IMR-90 (cell line): ENCODE measurements at regions not wholly inside any gene's neighbourhood (a gene's known extent, or its start where the extent isn't known, plus 50 kb on each side); places are given as distances from the start of the nearest gene placed in this dataset.

Source experiments
- ATAC-seq: fragments of 200-7000 bp; cut with Tn5 transposase; 2 replicates; pipeline ENCODE4 v1.9.1; 2020; ENCODE audit warnings: low read depth, mild to moderate bottlenecking, moderate library complexity
- BruUV-seq: library from RNA; stranded (reverse); fragments of 400-500 nt; replicated peaks from 2 replicates; lab custom pipeline; 2021; lab: Mats Ljungman, UMichigan
- CTCF ChIA-PET: fragments of 300-600 bp; formaldehyde crosslinking; extraction: SDS; loops from one replicate; lab custom pipeline; 2021; ENCODE audit warnings: antibody characterized with exemption; lab: Yijun Ruan, JAX
- POLR2A ChIA-PET: fragments of 300-600 bp; sonication (Branson Sonifier 250); formaldehyde crosslinking; loops from one replicate; lab custom pipeline; 2022; ENCODE audit warnings: antibody characterized with exemption; ENCODE audit not compliant: unreplicated experiment; lab: Charles Lee
- DNase-seq: peaks from one replicate; pipeline ENCODE4 v3.0.0; 2013
- H2AFZ ChIP-seq: replicated peaks from 2 replicates; pipeline ENCODE3; 2013; ENCODE audit warnings: low read length, mild to moderate bottlenecking; ENCODE audit not compliant: poor library complexity
- H2AK5ac ChIP-seq: 2 replicates; pipeline ENCODE4 v1.6.1; 2013; ENCODE audit warnings: low read depth, low read length, inconsistent platforms
- H2AK9ac ChIP-seq: replicated peaks from 2 replicates; pipeline ENCODE3; 2013; ENCODE audit warnings: mild to moderate bottlenecking, low read depth, low read length, moderate library complexity; ENCODE audit not compliant: poor library complexity
- H2BK120ac ChIP-seq: 2 replicates; pipeline ENCODE4 v1.6.1; 2013; ENCODE audit warnings: low read depth, low read length, inconsistent platforms
- H2BK15ac ChIP-seq: 3 replicates; pipeline ENCODE4 v1.6.1; 2013; ENCODE audit warnings: low read depth, low read length, inconsistent platforms
- H2BK20ac ChIP-seq: 2 replicates; pipeline ENCODE4 v1.6.1; 2013; ENCODE audit warnings: low read depth, mild to moderate bottlenecking, inconsistent platforms, low read length, moderate library complexity
- H2BK5ac ChIP-seq: 2 replicates; pipeline ENCODE4 v1.6.1; 2013; ENCODE audit warnings: mild to moderate bottlenecking, low read depth, low read length, inconsistent platforms; ENCODE audit not compliant: poor library complexity, severe bottlenecking
- H3K14ac ChIP-seq: replicated peaks from 2 replicates; pipeline ENCODE4 v1.6.1; 2013; ENCODE audit warnings: low read depth, low read length, inconsistent platforms
- H3K18ac ChIP-seq: 2 replicates; pipeline ENCODE4 v1.6.1; 2013; ENCODE audit warnings: low read depth, low read length, control low read depth
- H3K23ac ChIP-seq: 2 replicates; pipeline ENCODE4 v1.6.1; 2013; ENCODE audit warnings: low read depth, low read length, inconsistent platforms
- H3K27ac ChIP-seq: 2 replicates; pipeline ENCODE4 v1.5.1; 2013; ENCODE audit warnings: mild to moderate bottlenecking, control low read depth, low read length; ENCODE audit not compliant: insufficient read depth
- H3K27me3 ChIP-seq: 2 replicates; pipeline ENCODE4 v1.6.1; 2013; ENCODE audit warnings: low read length; ENCODE audit not compliant: control insufficient read depth, insufficient read depth
- H3K36me3 ChIP-seq: 2 replicates; pipeline ENCODE4 v1.6.1; 2013; ENCODE audit warnings: low read length, mixed read lengths; ENCODE audit not compliant: control insufficient read depth, insufficient read depth
- H3K4ac ChIP-seq: 2 replicates; pipeline ENCODE4 v1.6.1; 2013; ENCODE audit warnings: low read depth, low read length, inconsistent platforms
- H3K4me1 ChIP-seq: 2 replicates; pipeline ENCODE4 v1.6.1; 2013; ENCODE audit warnings: low read length, mixed read lengths; ENCODE audit not compliant: control insufficient read depth, insufficient read depth
- H3K4me2 ChIP-seq: 2 replicates; pipeline ENCODE4 v1.6.1; 2013; ENCODE audit warnings: low read depth, mild to moderate bottlenecking, control low read depth, low read length, moderate library complexity
- H3K4me3 ChIP-seq: 2 replicates; pipeline ENCODE4 v1.5.1; 2013; ENCODE audit warnings: low read depth, mild to moderate bottlenecking, control low read depth, low read length, moderate library complexity; ENCODE audit not compliant: insufficient read depth
- H3K56ac ChIP-seq: 2 replicates; pipeline ENCODE4 v1.6.1; 2013; ENCODE audit warnings: low read length, inconsistent platforms; ENCODE audit not compliant: insufficient read depth; ENCODE audit errors: extremely low read depth
- H3K79me1 ChIP-seq, 2 experiments: 2 replicates each; pipeline ENCODE4 v1.6.1; 2013; ENCODE audit warnings: low read length in 2 of 2, inconsistent platforms in 1 of 2, low read depth in 1 of 2
- H3K9ac ChIP-seq: 2 replicates; pipeline ENCODE4 v1.6.1; 2013; ENCODE audit warnings: low read depth, low read length, control low read depth
- H3K9me1 ChIP-seq: 2 replicates; pipeline ENCODE4 v1.6.1; 2013; ENCODE audit warnings: low read length, inconsistent platforms; ENCODE audit not compliant: insufficient read depth
- H3K9me3 ChIP-seq: 2 replicates; pipeline ENCODE4 v1.6.1; 2013; ENCODE audit warnings: low read length; ENCODE audit not compliant: control insufficient read depth, insufficient read depth
- H4K20me1 ChIP-seq: 2 replicates; pipeline ENCODE4 v1.6.1; 2013; ENCODE audit warnings: low read length, inconsistent platforms; ENCODE audit not compliant: insufficient read depth
- H4K5ac ChIP-seq: 2 replicates; pipeline ENCODE4 v1.6.1; 2013; ENCODE audit warnings: mild to moderate bottlenecking, low read depth, low read length, control low read depth
- H4K8ac ChIP-seq, 2 experiments: 2 replicates each; pipeline ENCODE4 v1.6.1; 2013; ENCODE audit warnings: low read depth in 2 of 2, low read length in 2 of 2, control low read depth in 1 of 2, inconsistent platforms in 1 of 2
- H4K91ac ChIP-seq: 2 replicates; pipeline ENCODE4 v1.6.1; 2013; ENCODE audit warnings: low read depth, low read length, inconsistent platforms; ENCODE audit not compliant: insufficient read depth
- CEBPB ChIP-seq: IDR thresholded peaks from 2 replicates; pipeline ENCODE4 v1.6.1; 2012; ENCODE audit warnings: low read depth, low read length, improper control_type of control experiment
- CHD1 ChIP-seq: IDR thresholded peaks from 2 replicates; pipeline ENCODE4 v1.6.1; 2012; ENCODE audit warnings: low read depth, low read length, improper control_type of control experiment
- FOS ChIP-seq: fragments of 150-350 bp; IDR thresholded peaks from 2 replicates; pipeline ENCODE4 v1.6.1; 2016; ENCODE audit warnings: low read depth, low read length
- MXI1 ChIP-seq: IDR thresholded peaks from 2 replicates; pipeline ENCODE4 v1.6.1; 2012; ENCODE audit warnings: low read depth, mild to moderate bottlenecking, low read length, moderate library complexity, borderline replicate concordance
- RAD21 ChIP-seq: IDR thresholded peaks from 2 replicates; pipeline ENCODE4 v1.6.1; 2012; ENCODE audit warnings: low read length, improper control_type of control experiment
- RCOR1 ChIP-seq: IDR thresholded peaks from 2 replicates; pipeline ENCODE4 v1.6.1; 2012; ENCODE audit warnings: mild to moderate bottlenecking, low read length, improper control_type of control experiment; ENCODE audit not compliant: insufficient replicate concordance
- WGBS, 2 experiments: methylation state at CpG; one replicate each; pipeline versions ENCODE4 v1.1.5 to v1.1.7; 2013; ENCODE audit warnings: missing lambda C conversion rate in 2 of 2; ENCODE audit not compliant: insufficient read length in 1 of 2; ENCODE audit errors: extremely low coverage in 2 of 2; 5-methylcytosine and 5-hydroxymethylcytosine counted together
- dilution Hi-C: fragments of 300-500 bp; cut with HindIII; formaldehyde crosslinking; loops from one replicate; pipeline ENCODE4 v1.14.3; 2018; ENCODE audit warnings: low sequenced_read_pairs; ENCODE audit not compliant: unreplicated experiment
- in situ Hi-C: fragments of 300-500 bp; cut with MboI; formaldehyde crosslinking; loops from 3 replicates; pipeline ENCODE4 v1.14.3; 2019; ENCODE audit warnings: low sequenced_read_pairs, inconsistent platforms, mixed read lengths
- intact Hi-C: fragments of 100-400 bp; cut with micrococcal nuclease; formaldehyde crosslinking; loops from 2 replicates; pipeline ENCODE4 v1.10.0; 2022
- TF ChIP-seq, protein P1 (sequence below): fragments of 150-350 bp; IDR thresholded peaks from 2 replicates; pipeline ENCODE4 v1.6.1; 2016; ENCODE audit warnings: low read depth, mild to moderate bottlenecking, low read length, moderate library complexity, borderline replicate concordance

DNA sequence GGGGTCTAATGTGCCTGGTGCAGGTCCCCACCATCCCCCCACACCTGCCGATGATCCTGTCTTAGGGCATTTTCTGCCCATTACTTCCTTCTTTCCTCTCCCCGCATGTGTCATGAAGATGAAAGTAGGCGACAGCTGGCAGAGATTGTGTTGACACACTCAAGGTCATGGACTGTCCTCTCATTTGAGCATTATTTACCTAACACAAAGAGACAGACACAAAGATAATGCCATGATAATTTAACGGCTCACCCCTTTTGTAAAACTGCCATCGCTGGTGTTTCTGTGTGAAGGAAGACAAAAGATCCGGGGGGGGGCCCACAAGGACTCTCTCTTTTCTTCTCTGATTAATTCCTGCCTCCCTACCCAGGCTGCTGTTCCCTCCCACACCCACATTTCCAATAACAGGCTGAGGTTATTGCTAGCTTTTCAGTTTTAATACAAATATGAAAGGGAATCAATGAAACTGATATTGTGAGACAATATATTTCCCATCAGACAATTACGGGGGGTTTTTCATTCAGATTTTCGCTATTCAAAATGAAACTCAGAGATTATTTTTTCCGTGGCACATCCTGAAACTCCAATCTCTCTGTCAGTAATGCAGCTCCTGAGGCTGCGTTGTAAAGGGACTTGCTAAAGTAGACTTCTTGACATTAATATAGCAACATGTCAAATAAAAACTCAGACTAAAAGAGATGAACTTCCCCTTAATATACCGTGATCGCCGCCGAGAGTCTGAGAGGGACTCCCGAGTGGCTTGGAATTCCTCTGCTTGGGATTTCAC, 561.1 kb downstream of the NPHP4 start:
- Histone ChIP-seq H3K4me2 (no peak overlapping the region), H3K79me1 (no peaks in the 10 kb centered on the region), H2BK20ac (no peak overlapping the region), H3K4me1 (no peaks in the 10 kb centered on the region), H3K23ac (no peak overlapping the region), H3K9me3 (peaks cover 44% of the 10 kb centered on the region), H3K14ac (no peak overlapping the region), H2BK5ac (no peak overlapping the region), H3K27ac (no peak overlapping the region), H2AK5ac (no peak overlapping the region), H3K36me3 (no peaks in the 10 kb centered on the region), H4K91ac (no peak overlapping the region), H4K8ac (no peak overlapping the region), H3K18ac (no peak overlapping the region), H4K5ac (no peak overlapping the region), H3K27me3 (no peaks in the 10 kb centered on the region), H2BK15ac (no peak overlapping the region), H3K56ac (no peak overlapping the region), H3K9me1 (no peaks in the 10 kb centered on the region), H2AK9ac (no peak overlapping the region), H4K20me1 (no peaks in the 10 kb centered on the region), H3K4ac (no peak overlapping the region), H3K9ac (no peak overlapping the region), H3K4me3 (no peak overlapping the region), H2AFZ (no peak overlapping the region), H2BK120ac (no peak overlapping the region)
- ChIA-PET CTCF (no interaction called here), POLR2A (no interaction called here)
- no peak for ATAC-seq
- dilution Hi-C loops: no loop called here
- in situ Hi-C loops: no loop called here
- DNase-seq: no peak
- WGBS, 2 experiments: no CpG with 5 or more reads among the region's 15 CpGs
- no TSS peak for BruUV-seq
- TF ChIP-seq, protein P1, sequence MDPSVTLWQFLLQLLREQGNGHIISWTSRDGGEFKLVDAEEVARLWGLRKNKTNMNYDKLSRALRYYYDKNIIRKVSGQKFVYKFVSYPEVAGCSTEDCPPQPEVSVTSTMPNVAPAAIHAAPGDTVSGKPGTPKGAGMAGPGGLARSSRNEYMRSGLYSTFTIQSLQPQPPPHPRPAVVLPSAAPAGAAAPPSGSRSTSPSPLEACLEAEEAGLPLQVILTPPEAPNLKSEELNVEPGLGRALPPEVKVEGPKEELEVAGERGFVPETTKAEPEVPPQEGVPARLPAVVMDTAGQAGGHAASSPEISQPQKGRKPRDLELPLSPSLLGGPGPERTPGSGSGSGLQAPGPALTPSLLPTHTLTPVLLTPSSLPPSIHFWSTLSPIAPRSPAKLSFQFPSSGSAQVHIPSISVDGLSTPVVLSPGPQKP: no peak
- TF ChIP-seq MXI1: no peak
- no peak for TF ChIP-seq CHD1
- TF ChIP-seq RCOR1: no peak
- no peak for TF ChIP-seq RAD21
- TF ChIP-seq CEBPB: no peak
- TF ChIP-seq FOS: no peak
- intact Hi-C loops: no loop called here
